ENCODE measurements at regions not wholly inside any gene's neighbourhood (a gene's known extent, or its start where the extent isn't known, plus 50 kb on each side); places are given as distances from the start of the nearest gene placed in this dataset.

- intact Hi-C loops (cut with DNase I): no loop called here
- TF ChIP-seq POLR2A (IDR thresholded peaks at IDR 0.05) (no peak), CTCF (IDR thresholded peaks at IDR 0.05) (no peak)
- no peaks in the 10 kb centered on the region for H3K36me3 ChIP-seq
- H3K27me3 ChIP-seq: no peaks in the 10 kb centered on the region
- H3K4me1 ChIP-seq: no peaks in the 10 kb centered on the region
- no peak for DNase-seq
- H3K4me3 ChIP-seq: no peak overlapping the region
- WGBS, 2 donors: 22 to 26% methylated on average over 2 of the region's 2 CpGs
- H3K9me3 ChIP-seq: no peaks in the 10 kb centered on the region
- no peak overlapping the region for H3K27ac ChIP-seq
These were observed 96.6 kb upstream of the KCNA4 start for GRCh38 chr11:30113326-30113898.

GRCh38 chr11:30116512-30116911 lies 99.7 kb upstream of the KCNA4 start:
- H3K4me1 ChIP-seq: no peaks in the 10 kb centered on the region
- intact Hi-C loops (cut with DNase I): no loop called here
- H3K27ac ChIP-seq: no peak overlapping the region
- DNase-seq: no peak
- no peaks in the 10 kb centered on the region for H3K9me3 ChIP-seq
- H3K27me3 ChIP-seq: no peaks in the 10 kb centered on the region
- no peak overlapping the region for H3K4me3 ChIP-seq
- no peaks in the 10 kb centered on the region for H3K36me3 ChIP-seq
- WGBS, 2 donors: 71 to 76% methylated on average over 1 of the region's 1 CpG
- TF ChIP-seq CTCF (IDR thresholded peaks at IDR 0.05): no peak
- TF ChIP-seq POLR2A (IDR thresholded peaks at IDR 0.05): no peak

- 77% methylated on average over 4 of the region's 4 CpGs for WGBS, 2 donors
- DNase-seq: no peak
- no peaks in the 10 kb centered on the region for H3K27me3 ChIP-seq
- intact Hi-C loops (cut with DNase I): no loop called here
- H3K9me3 ChIP-seq: no peaks in the 10 kb centered on the region
- H3K4me3 ChIP-seq: no peak overlapping the region
- H3K27ac ChIP-seq: no peak overlapping the region
- H3K36me3 ChIP-seq: no peaks in the 10 kb centered on the region
- no peaks in the 10 kb centered on the region for H3K4me1 ChIP-seq
- TF ChIP-seq CTCF (IDR thresholded peaks at IDR 0.05) (no peak), POLR2A (IDR thresholded peaks at IDR 0.05) (no peak)
These were observed 103.3 kb upstream of the KCNA4 start for GRCh38 chr11:30120045-30120589.

- no peaks in the 10 kb centered on the region for H3K27me3 ChIP-seq
- intact Hi-C loops (cut with DNase I): no loop called here
- H3K27ac ChIP-seq: no peak overlapping the region
- no peak for DNase-seq
- H3K4me1 ChIP-seq: no peaks in the 10 kb centered on the region
- no peaks in the 10 kb centered on the region for H3K36me3 ChIP-seq
- no peaks in the 10 kb centered on the region for H3K9me3 ChIP-seq
- TF ChIP-seq CTCF (IDR thresholded peaks at IDR 0.05) (no peak), POLR2A (IDR thresholded peaks at IDR 0.05) (no peak)
- WGBS, 2 donors: 15 to 41% methylated on average over 2 of the region's 2 CpGs
- no peak overlapping the region for H3K4me3 ChIP-seq
These were observed 105.4 kb upstream of the FSHB start for GRCh38 chr11:30125456-30125855.

- TF ChIP-seq CTCF (IDR thresholded peaks at IDR 0.05) (peak in 5 of 6 experiments; percentile 27 to 52 (median 32)), POLR2A (IDR thresholded peaks at IDR 0.05) (no peak)
- H3K27ac ChIP-seq: no peak overlapping the region
- no peak for DNase-seq
- 32 to 36% methylated on average over 3 of the region's 3 CpGs for WGBS, 2 donors
- intact Hi-C loops (cut with DNase I): no loop called here
- H3K27me3 ChIP-seq: no peaks in the 10 kb centered on the region
- no peaks in the 10 kb centered on the region for H3K36me3 ChIP-seq
- H3K4me1 ChIP-seq: no peaks in the 10 kb centered on the region
- no peak overlapping the region for H3K4me3 ChIP-seq
- H3K9me3 ChIP-seq: no peaks in the 10 kb centered on the region
These were observed 102.4 kb upstream of the FSHB start for GRCh38 chr11:30128269-30128932.

All from esophagus squamous epithelium (tissue), 5 donors.